ENCODE measurements at regions not wholly inside any gene's neighbourhood (a gene's known extent, or its start where the extent isn't known, plus 50 kb on each side); places are given as distances from the start of the nearest gene placed in this dataset.

DNA sequence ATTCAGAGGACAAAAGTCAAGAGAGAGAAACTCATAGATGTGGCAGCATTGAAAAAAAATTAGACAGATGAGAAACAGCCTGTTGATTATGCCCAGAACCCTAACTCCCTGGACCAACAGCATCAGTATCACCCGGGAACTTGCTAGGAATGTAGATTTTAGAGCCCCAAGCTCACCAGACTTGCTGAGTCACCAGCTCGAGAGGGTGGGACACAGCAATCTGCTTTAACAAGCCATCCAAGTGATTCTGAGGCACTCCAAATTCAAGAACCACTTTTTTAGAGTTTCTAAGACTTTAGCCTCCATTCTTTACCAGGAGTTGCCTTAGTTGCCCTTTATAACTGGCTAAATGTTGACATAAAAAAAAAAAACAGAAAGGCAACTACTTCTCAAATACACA is 70.9 kb downstream of the CGGBP1 start:
- H3K27ac ChIP-seq (ENCODE audit: insufficient read length, low read depth, low read length) = no peak overlapping the region
- no peak overlapping the region for H3K4ac ChIP-seq (ENCODE audit: low read depth, low read length)
- H2BK20ac ChIP-seq (ENCODE audit: low read depth, low read length, poor library complexity, severe bottlenecking) = no peak overlapping the region
- no peaks in the 10 kb centered on the region for H3K23me2 ChIP-seq (ENCODE audit: insufficient read length, low read depth, low read length, poor library complexity, severe bottlenecking)
- H2BK12ac ChIP-seq (ENCODE audit: insufficient read length, low read depth, low read length) = no peak overlapping the region
- no peak overlapping the region for H3T11ph ChIP-seq (ENCODE audit: low read length)
- H2BK120ac ChIP-seq (ENCODE audit: low read depth, low read length, poor library complexity, severe bottlenecking) = no peak overlapping the region
- no peak overlapping the region for H2BK5ac ChIP-seq (ENCODE audit: insufficient read length, low read length)
- no peaks in the 10 kb centered on the region for H3K79me2 ChIP-seq (ENCODE audit: insufficient read depth, low read length)
- peak; percentile 50 for DNase-seq
- Mint-ChIP-seq H3K27me3 (ENCODE audit: low read depth) (no peaks in the 10 kb centered on the region), H3K4me3 (no peak overlapping the region), H3K4me1 (peaks cover 8 to 9% of the 10 kb centered on the region in 2 experiments), H3K27ac (peak overlapping the region in 1 of 3 experiments; percentile 86; a peak in 1 of 7 replicates), H3K36me3 (ENCODE audit: insufficient read depth in 1 of 3, low read depth in 3 of 3) (no peaks in the 10 kb centered on the region), H3K9me3 (no peaks in the 10 kb centered on the region)
- H2AK5ac ChIP-seq (ENCODE audit: insufficient read length, low read length) = no peak overlapping the region
- no peak overlapping the region for H4K91ac ChIP-seq (ENCODE audit: insufficient read length, low read depth, low read length)
- H3K23ac ChIP-seq (ENCODE audit: insufficient read length, low read depth, low read length) = no peak overlapping the region
- H2AFZ ChIP-seq (ENCODE audit: low read length) = no peak overlapping the region
- H3K4me2 ChIP-seq (ENCODE audit: insufficient read depth, insufficient read length, low read length) = no peak overlapping the region
- no peaks in the 10 kb centered on the region for H4K20me1 ChIP-seq (ENCODE audit: control insufficient read depth, insufficient read depth, insufficient read length)
- TF ChIP-seq, protein P1, sequence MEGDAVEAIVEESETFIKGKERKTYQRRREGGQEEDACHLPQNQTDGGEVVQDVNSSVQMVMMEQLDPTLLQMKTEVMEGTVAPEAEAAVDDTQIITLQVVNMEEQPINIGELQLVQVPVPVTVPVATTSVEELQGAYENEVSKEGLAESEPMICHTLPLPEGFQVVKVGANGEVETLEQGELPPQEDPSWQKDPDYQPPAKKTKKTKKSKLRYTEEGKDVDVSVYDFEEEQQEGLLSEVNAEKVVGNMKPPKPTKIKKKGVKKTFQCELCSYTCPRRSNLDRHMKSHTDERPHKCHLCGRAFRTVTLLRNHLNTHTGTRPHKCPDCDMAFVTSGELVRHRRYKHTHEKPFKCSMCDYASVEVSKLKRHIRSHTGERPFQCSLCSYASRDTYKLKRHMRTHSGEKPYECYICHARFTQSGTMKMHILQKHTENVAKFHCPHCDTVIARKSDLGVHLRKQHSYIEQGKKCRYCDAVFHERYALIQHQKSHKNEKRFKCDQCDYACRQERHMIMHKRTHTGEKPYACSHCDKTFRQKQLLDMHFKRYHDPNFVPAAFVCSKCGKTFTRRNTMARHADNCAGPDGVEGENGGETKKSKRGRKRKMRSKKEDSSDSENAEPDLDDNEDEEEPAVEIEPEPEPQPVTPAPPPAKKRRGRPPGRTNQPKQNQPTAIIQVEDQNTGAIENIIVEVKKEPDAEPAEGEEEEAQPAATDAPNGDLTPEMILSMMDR (conservative IDR thresholded peaks at IDR 0.05) = no peak
- no peaks in the 10 kb centered on the region for H3K4me1 ChIP-seq (ENCODE audit: insufficient read depth, low read length)
- H3K18ac ChIP-seq (ENCODE audit: insufficient read length, low read depth, low read length) = no peak overlapping the region
- no peak overlapping the region for H3K14ac ChIP-seq (ENCODE audit: insufficient read depth, low read length)
- no peak overlapping the region for H4K5ac ChIP-seq (ENCODE audit: insufficient read length, low read depth, low read length)
- no peaks in the 10 kb centered on the region for H3K9me3 ChIP-seq (ENCODE audit: control insufficient read depth, low read depth, low read length)
- no peak overlapping the region for H4K8ac ChIP-seq (replicated peaks; ENCODE audit: insufficient read length, low read depth, low read length)
- WGBS (ENCODE audit: extremely low coverage, insufficient read length, low lambda C conversion rate) = no CpG with 5 or more reads among the region's 2 CpGs
- no peak overlapping the region for H3K56ac ChIP-seq (ENCODE audit: insufficient read length, low read depth, low read length)
- no peaks in the 10 kb centered on the region for H3K27me3 ChIP-seq (ENCODE audit: insufficient read depth, low read length)
- no peaks in the 10 kb centered on the region for H3K79me1 ChIP-seq (ENCODE audit: insufficient read depth, low read depth, low read length, poor library complexity, severe bottlenecking)
- H3K9ac ChIP-seq (ENCODE audit: extremely low read depth, insufficient read length, low read length) = no peak overlapping the region
- no peak overlapping the region for H2BK15ac ChIP-seq (ENCODE audit: low read depth, low read length)

Data from H9 (cell line).